ENCODE measurements at regions not wholly inside any gene's neighbourhood (a gene's known extent, or its start where the extent isn't known, plus 50 kb on each side); places are given as distances from the start of the nearest gene placed in this dataset.
"Not testable (repeated sequence)": the region's sequence is repeated elsewhere in the genome, so short reads cannot be mapped to it uniquely, and the experiment has no call there.

GRCh38 chr9:33737811-33738606 lies 57.4 kb upstream of the PRSS3 start:
- no peaks in the 10 kb centered on the region for H3K36me3 ChIP-seq
- peaks cover 8% of the 10 kb centered on the region for H3K27me3 ChIP-seq
- no peak overlapping the region for H3K27ac ChIP-seq
- H3K4me3 ChIP-seq (ENCODE audit: low read depth in 1 of 2, low read length in 1 of 2) = no peak overlapping the region
- no peaks in the 10 kb centered on the region for H3K4me1 ChIP-seq (ENCODE audit: control insufficient read depth in 1 of 2, insufficient read depth in 1 of 2, low read depth in 1 of 2, low read length in 1 of 2)
- TF ChIP-seq CTCF (IDR thresholded peaks at IDR 0.05) = peak; percentile 24
- no peaks in the 10 kb centered on the region for H3K9me3 ChIP-seq

GRCh38 chr9:33739398-33739797 lies 56.0 kb upstream of the PRSS3 start:
- Histone ChIP-seq H3K9me3 (no peaks in the 10 kb centered on the region), H3K27ac (no peak overlapping the region), H3K4me3 (ENCODE audit: low read depth in 1 of 2, low read length in 1 of 2) (no peak overlapping the region), H3K4me1 (ENCODE audit: control insufficient read depth in 1 of 2, insufficient read depth in 1 of 2, low read depth in 1 of 2, low read length in 1 of 2) (no peaks in the 10 kb centered on the region), H3K27me3 (peaks cover 8% of the 10 kb centered on the region), H3K36me3 (no peaks in the 10 kb centered on the region)
- TF ChIP-seq CTCF (IDR thresholded peaks at IDR 0.05) = no peak

- no peak for TF ChIP-seq CTCF (IDR thresholded peaks at IDR 0.05)
- H3K36me3 ChIP-seq = no peaks in the 10 kb centered on the region
- H3K27me3 ChIP-seq = peaks cover 3% of the 10 kb centered on the region
- no peaks in the 10 kb centered on the region for H3K4me1 ChIP-seq (ENCODE audit: control insufficient read depth in 1 of 2, insufficient read depth in 1 of 2, low read depth in 1 of 2, low read length in 1 of 2)
- H3K9me3 ChIP-seq = no peaks in the 10 kb centered on the region
- H3K27ac ChIP-seq = no peak overlapping the region
- H3K4me3 ChIP-seq (ENCODE audit: low read depth in 1 of 2, low read length in 1 of 2) = no peak overlapping the region
These were observed 55.3 kb upstream of the PRSS3 start for GRCh38 chr9:33740075-33740474.

GRCh38 chr9:33740958-33741357 lies 54.4 kb upstream of the PRSS3 start:
- H3K27ac ChIP-seq; H3K4me3 ChIP-seq (ENCODE audit: low read depth in 1 of 2, low read length in 1 of 2); H3K36me3 ChIP-seq: not testable (repeated sequence)

GRCh38 chr9:33742051-33742450 lies 53.3 kb upstream of the PRSS3 start:
- H3K27ac ChIP-seq = no peak overlapping the region
- no peak for TF ChIP-seq CTCF (IDR thresholded peaks at IDR 0.05)
- no peaks in the 10 kb centered on the region for H3K4me1 ChIP-seq (ENCODE audit: control insufficient read depth in 1 of 2, insufficient read depth in 1 of 2, low read depth in 1 of 2, low read length in 1 of 2)
- H3K9me3 ChIP-seq = no peaks in the 10 kb centered on the region
- H3K36me3 ChIP-seq = no peaks in the 10 kb centered on the region
- no peak overlapping the region for H3K4me3 ChIP-seq (ENCODE audit: low read depth in 1 of 2, low read length in 1 of 2)
- H3K27me3 ChIP-seq = peaks cover 15% of the 10 kb centered on the region

More at GRCh38 chr9:33740958-33741357, 54.4 kb upstream of the PRSS3 start:
- not testable (repeated sequence) for H3K9me3 ChIP-seq; H3K4me1 ChIP-seq (ENCODE audit: control insufficient read depth in 1 of 2, insufficient read depth in 1 of 2, low read depth in 1 of 2, low read length in 1 of 2); H3K27me3 ChIP-seq

GRCh38 chr9:33742519-33742918 lies 52.8 kb upstream of the PRSS3 start:
- Histone ChIP-seq H3K4me3 (ENCODE audit: low read depth in 1 of 2, low read length in 1 of 2) (no peak overlapping the region), H3K9me3 (no peaks in the 10 kb centered on the region), H3K27me3 (peaks cover 18% of the 10 kb centered on the region), H3K27ac (no peak overlapping the region), H3K4me1 (ENCODE audit: control insufficient read depth in 1 of 2, insufficient read depth in 1 of 2, low read depth in 1 of 2, low read length in 1 of 2) (no peaks in the 10 kb centered on the region), H3K36me3 (no peaks in the 10 kb centered on the region)
- TF ChIP-seq CTCF (IDR thresholded peaks at IDR 0.05) = no peak

Measured in neutrophil (primary cell).